ENCODE measurements at regions not wholly inside any gene's neighbourhood (a gene's known extent, or its start where the extent isn't known, plus 50 kb on each side); places are given as distances from the start of the nearest gene placed in this dataset.

DNA sequence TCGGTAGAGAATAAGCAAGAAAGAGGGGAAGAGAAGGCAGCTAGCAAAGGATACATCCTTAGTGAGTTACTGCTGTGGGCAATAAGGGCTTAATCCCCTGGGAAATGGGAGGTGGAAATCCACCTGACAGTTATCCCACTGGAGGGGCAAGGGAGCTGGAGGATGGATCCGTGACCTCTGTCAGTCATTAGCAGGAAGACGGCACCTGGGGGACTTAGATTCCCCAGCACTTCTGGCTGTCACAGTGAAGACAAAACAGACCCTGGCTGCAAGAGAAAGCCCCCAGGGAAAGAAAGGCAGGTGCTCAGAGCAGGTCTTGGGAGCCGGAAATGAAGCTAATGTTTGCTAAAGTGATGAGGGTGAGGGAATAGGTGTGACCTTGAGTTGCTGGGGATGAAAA, 70.4 kb upstream of the MRI1 start:
- H3K27me3 Mint-ChIP-seq (ENCODE audit: insufficient read depth, low read depth, poor library complexity) = peaks cover 16% of the 10 kb centered on the region
- no peaks in the 10 kb centered on the region for H3K36me3 Mint-ChIP-seq (ENCODE audit: low read depth)
- no peaks in the 10 kb centered on the region for H3K4me1 Mint-ChIP-seq
- Histone ChIP-seq H3K4me3 (no peak overlapping the region), H3K27me3 (ENCODE audit: insufficient read depth) (no peaks in the 10 kb centered on the region), H4K20me1 (replicated peaks; ENCODE audit: insufficient read depth) (no peaks in the 10 kb centered on the region), H3K79me2 (replicated peaks; ENCODE audit: insufficient read depth) (no peaks in the 10 kb centered on the region), H2AFZ (no peak overlapping the region), H3K27ac (ENCODE audit: low read depth) (no peak overlapping the region), H3K4me2 (no peak overlapping the region), H3F3A (replicated peaks; ENCODE audit: low read depth) (no peaks in the 10 kb centered on the region), H3K4me1 (ENCODE audit: insufficient read depth) (no peaks in the 10 kb centered on the region), H3K36me3 (ENCODE audit: insufficient read depth) (no peaks in the 10 kb centered on the region), H3K9me2 (ENCODE audit: insufficient read depth) (no peaks in the 10 kb centered on the region)
- H3K4me3 Mint-ChIP-seq = no peak overlapping the region
- no peak for TF ChIP-seq NANOG (IDR thresholded peaks at IDR 0.05; ENCODE audit: borderline replicate concordance)
- H3K27ac Mint-ChIP-seq = no peak overlapping the region
- peak; percentile 12 for DNase-seq (ENCODE audit: low spot score)
- ATAC-seq = no peak
- H3K9me3 Mint-ChIP-seq = peaks cover 4% of the 10 kb centered on the region; the same call in 2 of the 3 replicates

DNA sequence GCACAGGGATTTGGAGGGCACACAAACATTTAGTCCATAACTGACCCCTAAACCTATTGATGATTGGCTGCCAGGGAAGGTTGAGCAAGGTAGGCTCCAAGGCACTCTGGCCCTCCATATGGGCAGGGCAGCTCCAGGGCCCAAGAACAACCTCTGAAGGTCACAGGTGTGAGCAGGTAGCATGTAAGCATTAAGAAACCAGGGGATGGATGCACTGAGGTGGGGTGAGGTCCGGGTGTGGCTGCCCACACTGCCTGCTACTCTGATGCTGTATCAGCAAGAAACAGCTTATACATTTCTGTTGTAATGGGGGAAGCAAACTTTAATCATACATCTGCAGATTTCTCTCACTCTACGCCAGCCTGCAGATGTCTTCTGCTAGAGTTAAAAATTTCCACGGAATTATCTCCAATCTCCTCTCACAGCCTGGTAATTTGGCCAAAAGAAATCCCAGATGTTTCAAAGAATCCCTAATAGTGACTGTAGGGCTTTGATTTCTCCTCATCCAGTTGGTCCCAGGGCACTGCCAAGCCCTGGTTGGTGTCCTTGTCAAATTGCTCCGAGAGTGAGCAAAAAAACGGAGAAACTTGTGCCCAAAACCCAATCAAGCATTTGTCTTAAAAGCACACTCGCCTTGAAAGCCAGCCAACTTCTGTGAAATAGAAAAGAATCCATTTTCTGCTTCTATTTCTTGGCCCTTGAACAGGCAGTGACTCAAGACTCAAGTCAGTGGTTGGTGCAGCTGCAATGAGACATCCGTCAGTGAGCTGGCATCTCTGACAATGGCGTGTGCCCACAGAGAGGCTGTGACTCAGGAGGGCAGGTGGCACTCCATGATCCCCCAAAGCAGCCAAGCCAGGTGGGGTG, 72.5 kb upstream of the MRI1 start:
- H3K79me2 ChIP-seq (replicated peaks; ENCODE audit: insufficient read depth) = no peaks in the 10 kb centered on the region
- H3K4me1 ChIP-seq (ENCODE audit: insufficient read depth) = no peaks in the 10 kb centered on the region
- ATAC-seq = no peak
- TF ChIP-seq EZH2phosphoT487 (IDR thresholded peaks at IDR 0.05; ENCODE audit: unreplicated experiment) = no peak
- TF ChIP-seq, protein P1, sequence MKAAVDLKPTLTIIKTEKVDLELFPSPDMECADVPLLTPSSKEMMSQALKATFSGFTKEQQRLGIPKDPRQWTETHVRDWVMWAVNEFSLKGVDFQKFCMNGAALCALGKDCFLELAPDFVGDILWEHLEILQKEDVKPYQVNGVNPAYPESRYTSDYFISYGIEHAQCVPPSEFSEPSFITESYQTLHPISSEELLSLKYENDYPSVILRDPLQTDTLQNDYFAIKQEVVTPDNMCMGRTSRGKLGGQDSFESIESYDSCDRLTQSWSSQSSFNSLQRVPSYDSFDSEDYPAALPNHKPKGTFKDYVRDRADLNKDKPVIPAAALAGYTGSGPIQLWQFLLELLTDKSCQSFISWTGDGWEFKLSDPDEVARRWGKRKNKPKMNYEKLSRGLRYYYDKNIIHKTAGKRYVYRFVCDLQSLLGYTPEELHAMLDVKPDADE (IDR thresholded peaks at IDR 0.05) = no peak
- TF ChIP-seq CREB1 (CRISPR knock-in tag; IDR thresholded peaks at IDR 0.05; ENCODE audit: low read depth) = no peak
- TF ChIP-seq JUNB (IDR thresholded peaks at IDR 0.05; ENCODE audit: unreplicated experiment) = no peak
- no peak for TF ChIP-seq EZH2 (IDR thresholded peaks at IDR 0.05; ENCODE audit: low read depth, unreplicated experiment)
- no peak for TF ChIP-seq POLR2AphosphoS5 (IDR thresholded peaks at IDR 0.05; ENCODE audit: low read depth)
- TF ChIP-seq STAT1 (IDR thresholded peaks at IDR 0.05; ENCODE audit: unreplicated experiment) = no peak
- Mint-ChIP-seq H3K27me3 (ENCODE audit: insufficient read depth, low read depth, poor library complexity) (peaks cover 19% of the 10 kb centered on the region), H3K4me1 (no peaks in the 10 kb centered on the region), H3K36me3 (ENCODE audit: low read depth) (no peaks in the 10 kb centered on the region), H3K4me3 (no peak overlapping the region), H3K9me3 (peaks cover 4% of the 10 kb centered on the region; the same call in 2 of the 3 replicates), H3K27ac (no peak overlapping the region)
- no peaks in the 10 kb centered on the region for H3K36me3 ChIP-seq (ENCODE audit: insufficient read depth)
- H3F3A ChIP-seq (replicated peaks; ENCODE audit: low read depth) = no peaks in the 10 kb centered on the region
- H4K20me1 ChIP-seq (replicated peaks; ENCODE audit: insufficient read depth) = no peaks in the 10 kb centered on the region
- no peak overlapping the region for H3K4me3 ChIP-seq
- no peaks in the 10 kb centered on the region for H3K27me3 ChIP-seq (ENCODE audit: insufficient read depth)
- no peak overlapping the region for H3K27ac ChIP-seq (ENCODE audit: low read depth)
- no peaks in the 10 kb centered on the region for H3K9me2 ChIP-seq (ENCODE audit: insufficient read depth)
- no peak for DNase-seq (ENCODE audit: low spot score)
- H3K4me2 ChIP-seq = no peak overlapping the region
- no peak overlapping the region for H2AFZ ChIP-seq

DNA sequence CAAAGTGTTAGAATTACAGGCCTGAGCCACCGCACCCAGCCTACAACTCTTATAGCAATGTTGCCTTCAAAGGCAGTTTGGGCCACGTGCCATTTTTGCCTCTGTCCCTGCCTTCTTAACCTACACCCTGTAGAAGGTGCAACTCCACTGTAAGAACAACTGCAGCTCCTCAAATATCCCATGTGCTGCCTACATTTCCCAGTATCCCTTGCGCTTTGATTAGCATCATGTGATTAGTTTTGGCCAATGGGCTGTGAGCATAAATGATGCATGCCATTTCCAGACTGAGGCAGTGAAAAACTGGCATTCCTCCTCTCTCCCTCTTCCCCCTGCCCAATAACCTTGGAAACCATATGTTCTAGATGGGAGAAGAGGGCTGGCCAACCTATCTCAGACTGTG, 75.2 kb upstream of the MRI1 start:
- Histone ChIP-seq H3K27ac (ENCODE audit: low read depth) (no peak overlapping the region), H3F3A (replicated peaks; ENCODE audit: low read depth) (no peaks in the 10 kb centered on the region), H3K79me2 (replicated peaks; ENCODE audit: insufficient read depth) (no peaks in the 10 kb centered on the region), H3K4me3 (no peak overlapping the region), H3K4me1 (ENCODE audit: insufficient read depth) (no peaks in the 10 kb centered on the region), H3K9me2 (ENCODE audit: insufficient read depth) (no peaks in the 10 kb centered on the region), H3K27me3 (ENCODE audit: insufficient read depth) (no peaks in the 10 kb centered on the region), H2AFZ (peak overlapping the region; percentile 12; the same call in 1 of the 2 replicates), H3K4me2 (no peak overlapping the region), H3K36me3 (ENCODE audit: insufficient read depth) (no peaks in the 10 kb centered on the region), H4K20me1 (replicated peaks; ENCODE audit: insufficient read depth) (no peaks in the 10 kb centered on the region)
- Mint-ChIP-seq H3K27me3 (ENCODE audit: insufficient read depth, low read depth, poor library complexity) (peaks cover 15% of the 10 kb centered on the region), H3K9me3 (peaks cover 4% of the 10 kb centered on the region; the same call in 2 of the 3 replicates), H3K4me3 (no peak overlapping the region), H3K36me3 (ENCODE audit: low read depth) (no peaks in the 10 kb centered on the region), H3K27ac (peak overlapping the region; percentile 84; the same call in 1 of the 2 replicates), H3K4me1 (no peaks in the 10 kb centered on the region)
- ATAC-seq (peak; percentile 89), DNase-seq (ENCODE audit: low spot score) (peak; percentile 86)
- TF ChIP-seq POLR2AphosphoS5 (IDR thresholded peaks at IDR 0.05; ENCODE audit: low read depth) (0 out of 2 replicates have a peak, but pooled peaks have one; percentile 21), CREB1 (CRISPR knock-in tag; IDR thresholded peaks at IDR 0.05; ENCODE audit: low read depth) (peak; percentile 21; the same call in 1 of the 2 replicates), EZH2 (IDR thresholded peaks at IDR 0.05; ENCODE audit: low read depth, unreplicated experiment) (no peak), ZNF331 (CRISPR knock-in tag; IDR thresholded peaks at IDR 0.05; ENCODE audit: low read depth) (no peak)
- TF ChIP-seq, protein P2, sequence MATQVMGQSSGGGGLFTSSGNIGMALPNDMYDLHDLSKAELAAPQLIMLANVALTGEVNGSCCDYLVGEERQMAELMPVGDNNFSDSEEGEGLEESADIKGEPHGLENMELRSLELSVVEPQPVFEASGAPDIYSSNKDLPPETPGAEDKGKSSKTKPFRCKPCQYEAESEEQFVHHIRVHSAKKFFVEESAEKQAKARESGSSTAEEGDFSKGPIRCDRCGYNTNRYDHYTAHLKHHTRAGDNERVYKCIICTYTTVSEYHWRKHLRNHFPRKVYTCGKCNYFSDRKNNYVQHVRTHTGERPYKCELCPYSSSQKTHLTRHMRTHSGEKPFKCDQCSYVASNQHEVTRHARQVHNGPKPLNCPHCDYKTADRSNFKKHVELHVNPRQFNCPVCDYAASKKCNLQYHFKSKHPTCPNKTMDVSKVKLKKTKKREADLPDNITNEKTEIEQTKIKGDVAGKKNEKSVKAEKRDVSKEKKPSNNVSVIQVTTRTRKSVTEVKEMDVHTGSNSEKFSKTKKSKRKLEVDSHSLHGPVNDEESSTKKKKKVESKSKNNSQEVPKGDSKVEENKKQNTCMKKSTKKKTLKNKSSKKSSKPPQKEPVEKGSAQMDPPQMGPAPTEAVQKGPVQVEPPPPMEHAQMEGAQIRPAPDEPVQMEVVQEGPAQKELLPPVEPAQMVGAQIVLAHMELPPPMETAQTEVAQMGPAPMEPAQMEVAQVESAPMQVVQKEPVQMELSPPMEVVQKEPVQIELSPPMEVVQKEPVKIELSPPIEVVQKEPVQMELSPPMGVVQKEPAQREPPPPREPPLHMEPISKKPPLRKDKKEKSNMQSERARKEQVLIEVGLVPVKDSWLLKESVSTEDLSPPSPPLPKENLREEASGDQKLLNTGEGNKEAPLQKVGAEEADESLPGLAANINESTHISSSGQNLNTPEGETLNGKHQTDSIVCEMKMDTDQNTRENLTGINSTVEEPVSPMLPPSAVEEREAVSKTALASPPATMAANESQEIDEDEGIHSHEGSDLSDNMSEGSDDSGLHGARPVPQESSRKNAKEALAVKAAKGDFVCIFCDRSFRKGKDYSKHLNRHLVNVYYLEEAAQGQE (IDR thresholded peaks at IDR 0.05; ENCODE audit: unreplicated experiment) = no peak
- TF ChIP-seq, protein P1 (IDR thresholded peaks at IDR 0.05) = peak; percentile 65

Measured in GM23338 (cell line).